ENCODE measurements at regions not wholly inside any gene's neighbourhood (a gene's known extent, or its start where the extent isn't known, plus 50 kb on each side); places are given as distances from the start of the nearest gene placed in this dataset.
"Not testable (repeated sequence)": the region's sequence is repeated elsewhere in the genome, so short reads cannot be mapped to it uniquely, and the experiment has no call there.

GRCh38 chr6:68575765-68576439, 59.2 kb upstream of the ADGRB3 start:
- DNase-seq (ENCODE audit: low read depth) = no peak

- no peak for DNase-seq (ENCODE audit: low read depth)
These were observed 62.1 kb upstream of the ADGRB3 start for GRCh38 chr6:68572975-68573374.

GRCh38 chr6:68572525-68572924, 62.6 kb upstream of the ADGRB3 start:
- no peak for DNase-seq (ENCODE audit: low read depth)

DNA sequence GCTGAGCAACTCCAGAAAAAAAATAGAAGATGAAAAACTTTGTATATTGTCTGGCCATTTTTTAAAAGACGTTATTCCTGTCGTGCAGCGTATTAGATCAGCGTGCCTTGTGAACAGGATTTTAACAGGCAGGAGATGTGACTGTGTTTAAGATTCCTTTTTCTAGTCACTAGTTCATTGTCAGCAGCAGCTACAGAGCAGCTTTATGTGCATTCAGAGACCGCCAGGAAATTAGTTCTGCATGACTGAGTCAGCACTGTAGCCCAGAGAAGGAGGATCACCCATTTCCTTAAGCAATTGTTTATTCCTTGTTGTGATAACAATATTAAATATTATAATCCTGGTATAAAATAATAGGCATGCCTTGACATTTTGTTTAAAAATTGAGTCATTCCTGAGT, 75.4 kb upstream of the ADGRB3 start:
- no peak for DNase-seq (ENCODE audit: low read depth)

DNA sequence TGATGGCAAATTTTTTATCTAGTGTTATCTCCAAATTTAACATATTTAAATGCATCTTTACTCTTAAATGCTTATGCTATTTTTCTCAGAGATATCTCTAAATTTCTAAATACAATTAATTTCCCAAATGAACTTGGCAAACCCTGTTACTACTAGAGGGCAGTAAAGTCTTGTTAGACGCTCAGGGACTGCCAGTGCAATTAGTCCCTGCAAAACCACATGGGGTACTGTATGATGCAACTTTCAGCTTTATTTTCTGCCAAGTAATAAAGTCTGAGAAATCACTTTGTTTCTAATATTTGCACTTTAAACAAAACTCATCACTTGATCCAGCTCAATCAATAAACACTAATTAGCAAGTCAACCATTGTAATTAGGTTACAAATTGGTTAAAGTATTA, 76.0 kb upstream of the ADGRB3 start:
- no peak for DNase-seq (ENCODE audit: low read depth)

DNA sequence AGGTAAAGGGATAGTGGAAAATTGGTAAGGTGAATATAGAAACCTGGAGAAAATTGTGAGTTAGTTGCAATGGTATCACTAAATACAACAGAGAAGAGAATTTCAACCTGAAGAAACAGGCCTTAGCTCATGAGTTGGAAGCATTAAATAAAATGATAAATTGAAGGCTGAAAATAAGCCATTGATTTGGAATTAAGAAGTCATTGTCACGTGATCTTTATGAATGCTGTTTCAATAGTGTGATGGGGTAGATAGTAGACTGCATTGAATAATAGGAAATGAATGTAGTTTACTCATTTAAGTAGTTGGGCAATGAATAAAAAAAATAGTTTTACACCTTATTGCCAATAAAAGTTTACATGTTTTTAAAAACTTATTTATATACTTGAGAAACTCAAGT, 88.5 kb upstream of the ADGRB3 start:
- DNase-seq (ENCODE audit: low read depth) = no peak

DNA sequence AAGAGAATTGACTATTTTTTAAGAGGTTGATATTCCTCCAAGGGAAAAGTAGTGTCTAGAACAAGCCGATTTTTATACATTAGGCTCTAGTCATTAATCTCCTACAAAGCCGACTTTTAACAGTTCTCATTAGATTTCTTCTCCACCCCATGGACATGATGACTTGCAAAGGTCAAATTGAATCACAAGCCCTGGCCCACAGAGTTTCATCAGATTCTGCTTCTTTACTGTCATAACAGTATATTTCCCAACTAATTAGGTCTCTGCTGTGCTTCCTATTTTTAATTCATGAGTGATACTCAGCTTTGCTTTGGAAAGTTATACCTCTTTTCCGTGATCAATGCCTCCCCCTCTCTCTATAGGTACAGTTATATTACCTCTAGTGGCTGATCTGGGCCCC, 90.6 kb upstream of the ADGRB3 start:
- no peak for DNase-seq (ENCODE audit: low read depth)

- no peak for DNase-seq (ENCODE audit: low read depth)
These were observed 101.7 kb upstream of the ADGRB3 start for GRCh38 chr6:68533339-68533795.

- no peak for DNase-seq (ENCODE audit: low read depth)
These were observed 107.4 kb upstream of the ADGRB3 start for GRCh38 chr6:68527691-68528090.

GRCh38 chr6:68506911-68507310, 128.2 kb upstream of the ADGRB3 start:
- no peak for DNase-seq (ENCODE audit: low read depth)

DNA sequence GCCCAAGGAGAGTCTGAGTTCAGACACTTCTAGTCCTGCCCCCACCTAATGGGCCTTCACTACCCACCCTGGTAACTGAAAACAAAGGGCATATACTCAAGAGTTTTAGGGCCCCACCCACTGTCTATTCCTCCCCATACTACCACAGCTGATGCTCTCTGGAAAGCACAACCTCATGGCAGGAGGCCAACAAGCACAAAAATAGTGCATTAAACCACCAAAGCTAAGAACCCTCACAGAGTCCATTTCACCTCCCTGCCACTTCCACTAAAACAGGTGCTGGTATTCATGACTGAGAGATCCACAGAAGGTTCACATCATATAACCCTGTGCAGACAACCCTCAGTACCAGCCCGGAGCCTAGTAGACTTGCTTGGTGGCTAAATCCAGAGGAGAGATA, 132.1 kb upstream of the ADGRB3 start:
- no peak for DNase-seq (ENCODE audit: low read depth)

GRCh38 chr6:68497927-68498326, 137.2 kb upstream of the ADGRB3 start:
- DNase-seq (ENCODE audit: low read depth) = no peak

GRCh38 chr6:68494880-68495279, 140.2 kb upstream of the ADGRB3 start:
- DNase-seq (ENCODE audit: low read depth) = not testable (repeated sequence)

GRCh38 chr6:68476611-68477010, 158.5 kb upstream of the ADGRB3 start:
- no peak for DNase-seq (ENCODE audit: low read depth)

GRCh38 chr6:68473433-68474210, 161.5 kb upstream of the ADGRB3 start:
- DNase-seq (ENCODE audit: low read depth) = no peak

GRCh38 chr6:68468244-68468884, 166.7 kb upstream of the ADGRB3 start:
- no peak for DNase-seq (ENCODE audit: low read depth)

DNA sequence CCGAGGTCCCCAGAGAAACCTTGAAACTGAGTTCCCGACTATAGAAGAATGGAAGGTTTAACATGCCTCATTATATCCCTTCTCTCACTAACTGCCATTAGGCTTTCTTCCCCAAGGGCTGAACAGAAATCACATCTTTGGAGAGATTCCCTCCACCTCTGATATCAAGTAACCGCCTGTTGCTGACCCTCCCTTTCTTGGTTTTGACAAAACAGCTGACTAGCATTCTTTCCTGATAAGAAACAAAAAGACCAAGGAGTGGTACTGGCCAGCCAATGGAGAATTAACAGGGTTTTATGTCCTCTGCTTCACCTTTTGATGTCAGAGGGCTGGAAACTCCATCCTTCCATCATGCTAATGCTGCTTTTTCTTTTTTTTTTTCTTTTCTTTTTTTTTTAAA, 176.6 kb upstream of the ADGRB3 start:
- DNase-seq (ENCODE audit: low read depth) = no peak

DNA sequence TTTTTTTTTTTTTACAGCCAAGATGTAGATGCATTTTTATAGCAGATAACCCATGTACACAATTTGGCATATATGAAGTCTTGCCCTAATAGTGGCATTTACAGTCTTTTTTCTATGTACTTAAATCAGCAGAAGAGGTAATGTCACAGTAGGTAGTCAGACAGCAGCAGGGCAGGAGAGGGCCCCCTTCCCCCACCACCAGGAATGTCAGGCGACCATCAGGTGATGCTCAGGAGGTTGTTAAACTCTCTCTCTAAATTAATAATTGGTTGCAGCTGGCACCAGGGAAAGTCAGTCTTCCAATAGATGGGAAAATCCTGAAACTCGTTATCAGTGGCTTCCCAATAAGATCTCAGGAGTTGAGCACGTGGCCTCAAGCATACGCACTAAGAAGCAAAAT, 188.0 kb upstream of the ADGRB3 start:
- DNase-seq (ENCODE audit: low read depth) = no peak

- DNase-seq (ENCODE audit: low read depth) = no peak
These were observed 189.2 kb upstream of the ADGRB3 start for GRCh38 chr6:68445926-68446325.

DNA sequence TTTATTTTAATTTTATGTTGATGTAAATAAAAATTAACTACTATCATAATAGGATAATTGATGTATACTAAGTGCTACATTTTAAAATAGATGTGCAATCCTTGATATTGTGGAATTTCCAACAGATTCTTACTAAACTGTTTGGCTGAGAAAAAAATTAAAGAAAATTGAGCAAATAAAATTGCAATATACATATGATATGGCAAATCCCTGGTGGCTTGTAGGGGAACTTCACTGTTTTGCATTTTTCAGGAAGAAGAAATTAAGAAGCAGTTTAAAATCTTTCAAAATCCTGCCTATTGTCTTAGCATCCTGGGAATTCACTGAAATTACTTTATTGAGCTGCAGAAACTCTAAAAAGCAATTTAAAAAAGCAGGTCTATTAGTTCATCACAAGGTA, 191.4 kb upstream of the ADGRB3 start:
- no peak for DNase-seq (ENCODE audit: low read depth)

DNA sequence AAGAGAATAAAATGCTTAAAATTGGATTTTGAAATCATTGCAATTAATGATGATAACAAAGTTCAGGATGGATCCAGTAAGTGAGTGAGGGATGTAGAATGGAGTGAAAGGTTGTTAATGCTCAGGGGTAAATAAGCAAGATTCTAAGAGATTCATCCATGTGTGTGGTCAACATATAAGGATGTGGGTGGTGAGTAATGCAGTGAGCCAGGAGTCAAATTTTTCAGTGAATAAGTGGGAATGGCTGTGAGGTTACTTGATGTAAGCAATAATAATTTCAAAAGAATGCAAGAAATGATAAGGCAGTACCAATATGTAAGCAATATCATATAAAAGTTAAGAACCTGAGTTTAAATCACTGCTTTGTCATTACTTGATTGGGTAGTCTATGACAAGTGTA, 207.5 kb upstream of the ADGRB3 start:
- DNase-seq (ENCODE audit: low read depth) = no peak

DNA sequence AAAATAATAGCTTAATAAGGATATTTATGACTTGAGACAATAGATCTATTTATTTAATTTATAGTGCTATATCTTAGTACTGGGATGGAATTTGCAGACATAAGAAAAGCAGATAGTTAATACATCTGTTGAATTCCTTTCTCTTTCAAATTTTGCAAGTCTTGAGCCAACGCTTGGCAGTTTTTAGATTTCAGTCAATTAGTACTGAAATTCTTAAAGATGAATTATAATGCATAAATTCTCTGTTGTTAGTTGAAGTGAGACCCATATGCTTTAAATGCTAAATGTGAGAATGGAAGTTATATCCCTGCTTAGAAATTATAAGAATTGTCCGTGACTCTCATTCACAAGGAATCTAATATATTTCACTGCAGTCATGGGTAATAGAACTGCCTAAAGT, 225.1 kb upstream of the ADGRB3 start:
- no peak for DNase-seq (ENCODE audit: low read depth)

- DNase-seq (ENCODE audit: low read depth) = no peak
These were observed 234.7 kb upstream of the ADGRB3 start for GRCh38 chr6:68400396-68400795.
